AG04450 (cell line): ENCODE measurements at regions not wholly inside any gene's neighbourhood (a gene's known extent, or its start where the extent isn't known, plus 50 kb on each side); places are given as distances from the start of the nearest gene placed in this dataset.

Experiments used
- CTCF ChIA-PET: fragments of 300-600, 350-600 bp; formaldehyde crosslinking; extraction: SDS; loops from one replicate; lab custom pipeline; 2022; ENCODE audit warnings: antibody characterized with exemption, inconsistent platforms; lab: Charles Lee
- POLR2A ChIA-PET: fragments of 350-600 bp; formaldehyde crosslinking; extraction: SDS; loops from one replicate; lab custom pipeline; 2021; ENCODE audit warnings: antibody characterized with exemption, inconsistent platforms; lab: Yijun Ruan, JAX
- DNase-seq: peaks from one replicate; pipeline ENCODE4 v3.0.0-alpha.2; 2011; ENCODE audit warnings: low read depth, low spot score
- H3K27ac ChIP-seq: one replicate; pipeline ENCODE4 v1.5.1; 2012; ENCODE audit warnings: low read depth, low read length, control low read depth
- H3K27me3 ChIP-seq: one replicate; pipeline ENCODE4 v1.6.0; 2012; ENCODE audit warnings: low read length; ENCODE audit not compliant: control insufficient read depth, insufficient read depth
- H3K4me3 ChIP-seq: 2 replicates; pipeline ENCODE4 v1.5.1; 2011; ENCODE audit warnings: mild to moderate bottlenecking, low read depth, low read length, control low read depth
- H3K9me3 ChIP-seq: 2 replicates; pipeline ENCODE4 v1.5.1; 2012; ENCODE audit warnings: low read length; ENCODE audit not compliant: control insufficient read depth, insufficient read depth
- CTCF ChIP-seq: IDR thresholded peaks from 2 replicates; pipeline ENCODE4 v1.5.1; 2011; ENCODE audit warnings: low read depth, low read length, control low read depth, inconsistent platforms

- POLR2A ChIA-PET = no interaction called here
- no peak for TF ChIP-seq CTCF
- Histone ChIP-seq H3K9me3 (peaks cover 4% of the 10 kb centered on the region; the same call in 1 of the 2 replicates), H3K4me3 (no peak overlapping the region), H3K27ac (no peak overlapping the region), H3K27me3 (no peaks in the 10 kb centered on the region)
- DNase-seq = no peak
- CTCF ChIA-PET = no interaction called here
Observed at GRCh38 chr7:12056381-12056780, 154.7 kb upstream of the TMEM106B start.

- ChIA-PET CTCF (no interaction called here), POLR2A (no interaction called here)
- Histone ChIP-seq H3K4me3 (no peak overlapping the region), H3K9me3 (peaks cover 4% of the 10 kb centered on the region; the same call in 1 of the 2 replicates), H3K27me3 (no peaks in the 10 kb centered on the region), H3K27ac (no peak overlapping the region)
- TF ChIP-seq CTCF = no peak
- DNase-seq = no peak
Observed at GRCh38 chr7:12056977-12057376, 154.1 kb upstream of the TMEM106B start.

GRCh38 chr7:12062062-12062461 is 149.0 kb upstream of the TMEM106B start:
- DNase-seq = no peak
- Histone ChIP-seq H3K27me3 (no peaks in the 10 kb centered on the region), H3K4me3 (no peak overlapping the region), H3K27ac (no peak overlapping the region), H3K9me3 (no peaks in the 10 kb centered on the region)
- ChIA-PET CTCF (interaction anchor here (0.8 kb wide), 1 partner anchor 235 kb away, joined by 3 read pairs; no protein-coding TSS in a partner anchor), POLR2A (no interaction called here)
- no peak for TF ChIP-seq CTCF

GRCh38 chr7:12064586-12065127 is 146.4 kb upstream of the TMEM106B start:
- no peaks in the 10 kb centered on the region for H3K27me3 ChIP-seq
- POLR2A ChIA-PET = no interaction called here
- H3K27ac ChIP-seq = no peak overlapping the region
- CTCF ChIA-PET = interaction anchor here (0.6 to 3.8 kb wide), 5 partner anchors 18 to 393 kb away, joined by 3 to 26 read pairs (median 4); no protein-coding TSS in a partner anchor
- no peaks in the 10 kb centered on the region for H3K9me3 ChIP-seq
- no peak for TF ChIP-seq CTCF
- no peak for DNase-seq
- no peak overlapping the region for H3K4me3 ChIP-seq

- no peaks in the 10 kb centered on the region for H3K9me3 ChIP-seq
- H3K27ac ChIP-seq = no peak overlapping the region
- TF ChIP-seq CTCF = no peak
- CTCF ChIA-PET = interaction anchor here (0.8 to 3.8 kb wide), 4 partner anchors 11 to 259 kb away, joined by 3 to 26 read pairs (median 4); no protein-coding TSS in a partner anchor
- no peaks in the 10 kb centered on the region for H3K27me3 ChIP-seq
- POLR2A ChIA-PET = no interaction called here
- DNase-seq = no peak
- H3K4me3 ChIP-seq = no peak overlapping the region
Observed at GRCh38 chr7:12066004-12066403, 145.1 kb upstream of the TMEM106B start.
